ENCODE measurements at regions not wholly inside any gene's neighbourhood (a gene's known extent, or its start where the extent isn't known, plus 50 kb on each side); places are given as distances from the start of the nearest gene placed in this dataset.
"Not testable (repeated sequence)": the region's sequence is repeated elsewhere in the genome, so short reads cannot be mapped to it uniquely, and the experiment has no call there.

DNA sequence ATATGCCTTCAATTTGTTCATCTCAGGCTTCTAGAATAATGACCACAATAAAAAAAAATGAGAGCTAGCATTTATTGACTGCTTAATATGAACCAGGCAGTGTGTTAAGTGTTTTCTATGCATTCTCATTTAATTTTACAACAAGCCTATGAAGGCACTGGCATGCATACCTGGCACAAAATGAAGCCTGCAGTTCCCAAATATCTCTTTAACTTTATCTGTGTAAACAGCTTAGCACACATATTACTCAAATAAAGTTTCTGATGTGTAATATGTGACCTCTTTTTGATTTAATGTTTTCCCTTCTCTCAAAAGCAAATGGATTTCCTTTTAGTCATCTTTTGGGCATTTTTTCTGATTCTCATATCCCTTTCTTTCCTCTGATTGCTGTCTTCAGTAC lies 671.8 kb downstream of the PCDH7 start:
- ChIA-PET POLR2A (no interaction called here), CTCF (no interaction called here)

DNA sequence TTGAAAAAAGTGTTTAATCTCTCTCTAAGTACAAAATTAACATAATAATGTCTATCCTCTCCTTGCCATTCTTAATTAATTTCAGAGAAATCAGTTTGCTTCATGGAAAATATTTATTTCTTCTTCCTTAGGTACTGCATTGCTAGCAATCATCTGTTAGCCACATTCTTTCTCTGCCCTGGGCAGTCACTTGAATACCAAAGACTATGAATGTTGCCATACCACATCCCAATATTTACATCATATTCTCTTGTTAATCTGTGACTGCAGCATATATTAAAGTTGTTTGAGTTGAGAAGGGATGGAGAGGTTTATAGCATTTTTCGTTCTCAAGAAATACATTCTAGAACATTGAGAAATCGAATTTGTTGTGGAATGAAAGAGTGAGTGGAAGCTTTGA lies 672.8 kb downstream of the PCDH7 start:
- ChIA-PET POLR2A (no interaction called here), CTCF (no interaction called here)

DNA sequence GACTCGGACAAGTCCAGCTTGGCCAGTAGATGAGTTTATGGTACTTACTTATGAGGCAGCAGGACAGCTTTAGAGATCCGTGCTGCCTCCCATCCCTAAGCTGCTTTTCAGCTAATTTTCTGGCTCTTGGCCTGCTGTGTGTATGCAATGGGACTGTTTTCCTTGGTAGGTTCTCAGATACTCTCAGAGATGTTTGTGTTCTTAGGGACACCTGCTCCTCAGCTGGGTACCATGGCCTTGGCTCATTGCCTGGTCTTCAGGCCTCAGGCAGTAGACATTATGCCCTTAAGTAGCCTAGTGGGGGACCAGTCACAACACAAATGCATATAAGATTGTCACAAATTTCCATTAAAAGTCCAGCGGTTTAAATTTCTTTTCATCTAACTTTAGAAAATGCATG lies 688.0 kb downstream of the PCDH7 start:
- ChIA-PET CTCF (no interaction called here), POLR2A (no interaction called here)

DNA sequence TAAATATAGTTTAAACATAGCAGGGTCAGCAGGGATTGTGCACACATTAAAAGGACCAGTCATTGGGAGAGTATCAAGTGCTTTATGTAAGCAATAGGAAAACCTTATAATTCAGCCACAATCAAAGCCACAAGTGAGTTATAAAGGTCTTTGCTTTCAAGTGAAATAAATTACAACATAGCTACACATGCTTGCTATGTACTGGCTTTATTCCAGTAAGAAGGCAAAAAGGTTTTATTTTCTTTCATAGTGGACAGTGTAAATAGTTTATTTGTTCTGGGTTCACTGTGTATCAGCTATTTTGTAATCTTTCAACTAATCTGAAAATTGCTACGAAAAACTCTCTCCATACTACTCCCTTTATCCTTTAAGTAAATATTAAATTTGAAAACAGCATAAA lies 691.4 kb downstream of the PCDH7 start:
- CTCF ChIA-PET, result no interaction called here
- POLR2A ChIA-PET, result no interaction called here

DNA sequence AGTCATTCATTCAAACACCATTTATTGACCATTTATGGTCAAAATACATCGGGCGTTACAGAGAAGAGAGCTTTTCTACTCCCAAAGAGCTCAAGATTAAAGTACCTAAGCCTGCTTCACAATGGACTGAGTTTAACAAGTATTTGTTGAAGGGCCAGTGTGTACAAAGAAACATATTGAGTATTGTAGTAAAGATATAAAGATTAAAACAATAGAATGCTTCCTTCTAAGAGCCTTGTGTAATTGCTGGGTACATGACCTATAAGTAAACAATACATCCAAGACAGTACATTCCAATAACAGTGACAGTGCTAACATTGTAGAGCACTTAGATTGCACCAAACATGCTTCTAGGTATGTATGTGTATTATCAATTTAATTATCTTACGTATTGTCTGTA lies 695.5 kb downstream of the PCDH7 start:
- ChIA-PET POLR2A (no interaction called here), CTCF (no interaction called here)

DNA sequence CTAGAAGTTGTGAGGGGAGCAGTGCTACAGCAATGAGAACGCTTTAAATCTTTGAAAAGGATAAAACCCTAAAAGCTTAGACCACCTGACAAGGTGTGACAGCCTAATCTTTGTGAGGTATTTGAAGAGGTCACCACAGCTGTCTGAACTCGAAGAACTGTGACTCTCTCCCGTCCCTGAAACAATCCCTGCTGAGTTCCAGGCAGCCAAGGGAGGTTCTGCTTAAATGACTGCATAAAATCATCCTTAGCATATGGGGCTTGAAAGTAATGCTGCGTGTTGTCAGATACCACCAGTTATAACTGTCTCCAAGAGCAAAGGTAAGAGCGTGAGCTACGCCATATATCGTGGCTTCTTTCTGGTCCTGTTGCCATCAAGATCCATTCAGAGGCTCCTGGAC lies 696.3 kb downstream of the PCDH7 start:
- CTCF ChIA-PET, result no interaction called here
- POLR2A ChIA-PET, result no interaction called here

DNA sequence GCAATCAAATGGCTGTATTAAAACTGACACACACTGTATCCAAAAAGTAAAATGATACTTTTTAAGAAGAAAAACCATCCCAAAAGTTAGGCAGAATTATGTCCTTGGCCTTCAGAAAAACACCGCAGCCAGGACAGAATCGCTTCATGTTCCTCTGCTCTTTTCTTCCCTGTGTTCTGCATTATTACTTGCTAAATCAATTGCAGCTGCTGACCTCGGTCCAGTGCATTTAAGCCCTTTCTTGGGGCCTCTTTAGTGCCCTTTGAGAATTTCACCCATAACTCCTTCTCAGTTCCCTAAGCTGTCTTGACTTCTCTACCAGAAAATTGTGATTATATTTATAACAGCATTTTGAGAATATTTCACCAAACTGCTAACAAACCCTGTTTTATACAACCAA lies 696.9 kb downstream of the PCDH7 start:
- ChIA-PET POLR2A (no interaction called here), CTCF (no interaction called here)

DNA sequence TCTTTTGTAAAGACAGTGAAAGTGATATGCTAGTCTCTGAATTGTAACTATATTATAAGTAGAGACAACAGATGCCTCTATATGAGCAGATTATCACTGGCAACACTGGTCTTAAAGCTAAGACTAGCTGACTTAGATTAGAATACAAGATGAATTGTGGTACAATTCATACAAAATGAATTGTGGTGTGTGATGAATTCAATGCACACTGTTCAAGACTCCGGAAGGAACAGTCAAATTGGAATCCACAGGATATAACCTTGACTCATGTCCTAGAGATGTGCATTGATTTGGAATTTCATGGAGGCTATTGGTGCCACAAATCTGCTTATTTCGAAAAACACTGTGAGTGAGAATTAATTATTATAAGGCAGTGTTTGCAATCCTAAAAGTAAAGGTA lies 701.8 kb downstream of the PCDH7 start:
- CTCF ChIA-PET, result no interaction called here
- POLR2A ChIA-PET, result no interaction called here

DNA sequence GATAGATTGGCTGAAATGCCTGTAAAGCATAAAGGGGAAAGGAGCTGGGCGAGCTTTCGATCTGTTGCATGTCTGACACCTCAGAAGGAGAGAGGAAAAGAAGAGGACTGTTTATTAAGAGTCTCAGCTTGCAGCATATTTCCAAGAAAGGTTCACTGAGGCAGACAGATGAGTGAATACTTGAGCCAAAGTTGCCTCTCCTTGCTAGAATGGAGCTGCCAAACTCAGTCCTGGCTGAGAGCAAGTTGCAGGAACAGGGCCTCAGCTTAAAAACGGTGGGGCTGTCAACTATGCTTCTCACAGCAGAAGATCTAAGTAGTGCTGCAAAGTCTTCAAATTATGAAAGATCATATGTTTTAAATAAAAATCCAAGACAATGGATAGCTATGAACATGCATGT lies 707.5 kb downstream of the PCDH7 start:
- ChIA-PET POLR2A (no interaction called here), CTCF (no interaction called here)

DNA sequence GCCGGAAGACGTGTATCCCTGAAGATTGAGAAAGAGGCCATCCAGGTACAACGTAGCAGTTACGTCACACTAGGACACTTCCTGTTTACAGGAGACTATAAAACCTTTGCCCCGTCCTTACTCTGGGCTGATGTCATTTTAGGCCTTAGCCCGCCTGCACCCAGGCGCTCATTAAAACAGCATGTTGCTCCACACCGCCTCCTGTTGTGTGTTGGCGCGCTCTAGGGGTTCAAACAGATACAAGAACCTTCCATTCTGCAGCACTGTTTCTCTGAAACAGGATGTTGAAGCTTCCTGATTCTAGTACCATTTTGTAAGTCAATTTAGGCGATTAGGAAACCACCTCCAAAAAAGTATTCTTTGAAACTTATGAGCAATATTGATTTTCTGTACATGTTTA lies 722.1 kb downstream of the PCDH7 start:
- ChIA-PET CTCF (no interaction called here), POLR2A (no interaction called here)

DNA sequence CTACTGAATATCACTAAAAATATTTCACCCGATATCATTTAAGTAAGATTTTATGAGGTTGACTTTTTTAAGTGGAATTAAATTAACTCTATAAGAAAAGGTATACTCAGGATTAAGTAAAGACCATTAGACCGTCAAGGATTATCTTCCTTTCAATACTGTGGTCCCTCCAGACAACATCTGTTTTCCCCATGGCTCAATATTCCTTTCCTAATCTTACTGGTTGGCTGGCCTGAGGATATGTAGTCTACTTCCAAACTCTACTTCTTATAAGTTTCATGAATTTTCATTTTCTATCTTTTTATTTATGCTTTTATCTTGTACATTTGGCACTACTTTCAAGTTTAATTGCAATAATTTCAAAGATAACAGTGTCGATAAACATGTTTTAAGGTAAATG lies 725.4 kb downstream of the PCDH7 start:
- ChIA-PET CTCF (no interaction called here), POLR2A (no interaction called here)

DNA sequence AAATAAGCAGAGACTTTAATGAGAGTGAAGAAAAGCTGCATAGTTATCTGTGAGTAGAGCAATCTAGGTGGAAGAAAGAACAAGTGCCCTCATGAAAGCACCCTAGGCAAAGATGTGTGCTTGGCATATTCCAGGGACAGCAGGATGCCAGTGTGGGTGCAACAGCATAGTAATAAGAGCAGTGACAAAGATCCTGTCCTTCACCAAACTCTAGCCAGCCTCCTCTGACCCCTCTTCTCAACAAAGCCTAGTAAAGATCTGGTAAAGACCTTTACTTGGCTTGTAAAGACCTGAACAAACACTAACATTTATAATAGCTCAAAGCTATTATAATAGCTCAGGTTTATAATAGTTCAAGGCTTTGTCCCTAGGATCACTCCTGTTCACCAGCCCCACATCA lies 735.4 kb downstream of the PCDH7 start:
- ChIA-PET CTCF (no interaction called here), POLR2A (no interaction called here)

DNA sequence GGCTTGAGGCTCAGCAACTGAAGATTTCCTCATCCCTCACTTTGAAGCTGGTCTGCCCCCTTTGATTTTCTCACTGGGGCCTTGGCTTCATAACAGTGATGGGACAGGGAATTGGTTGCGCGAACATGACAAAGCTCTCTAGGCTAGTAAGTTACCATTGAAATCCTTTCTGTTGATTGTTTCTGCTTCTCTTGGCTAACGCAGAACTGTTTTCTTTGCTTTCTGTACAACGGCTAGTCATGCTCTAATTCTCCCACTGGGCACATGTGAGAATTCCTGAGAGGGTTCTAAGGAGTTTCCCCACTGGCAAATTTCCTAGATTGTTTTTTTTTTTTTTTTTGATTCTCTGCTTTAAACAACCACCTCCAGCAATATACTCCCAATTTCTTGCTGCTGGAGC lies 738.6 kb downstream of the PCDH7 start:
- ChIA-PET POLR2A (no interaction called here), CTCF (interaction anchor here (0.7 kb wide), 1 partner anchor 254 kb away, joined by 3 read pairs; no protein-coding TSS in a partner anchor)

DNA sequence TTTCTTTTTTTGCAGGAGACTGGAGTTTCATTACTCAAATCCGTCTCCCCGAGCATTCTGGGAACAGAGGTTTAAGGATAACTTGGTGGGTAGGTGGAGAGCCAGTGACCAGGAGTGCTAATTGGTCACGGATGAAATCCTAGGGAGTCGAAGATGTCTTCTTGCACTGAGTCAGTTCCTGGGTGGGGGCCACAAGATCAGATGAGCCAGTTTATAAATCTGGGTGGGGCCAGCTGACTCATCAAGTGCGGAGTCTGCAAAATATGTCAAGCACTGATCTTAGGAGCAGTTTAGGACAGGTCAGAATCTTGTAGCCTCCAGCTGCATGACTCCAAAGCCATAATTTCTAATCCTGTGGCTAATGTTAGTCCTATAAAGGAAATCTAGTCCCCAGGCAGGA lies 741.3 kb downstream of the PCDH7 start:
- ChIA-PET CTCF (no interaction called here), POLR2A (no interaction called here)

DNA sequence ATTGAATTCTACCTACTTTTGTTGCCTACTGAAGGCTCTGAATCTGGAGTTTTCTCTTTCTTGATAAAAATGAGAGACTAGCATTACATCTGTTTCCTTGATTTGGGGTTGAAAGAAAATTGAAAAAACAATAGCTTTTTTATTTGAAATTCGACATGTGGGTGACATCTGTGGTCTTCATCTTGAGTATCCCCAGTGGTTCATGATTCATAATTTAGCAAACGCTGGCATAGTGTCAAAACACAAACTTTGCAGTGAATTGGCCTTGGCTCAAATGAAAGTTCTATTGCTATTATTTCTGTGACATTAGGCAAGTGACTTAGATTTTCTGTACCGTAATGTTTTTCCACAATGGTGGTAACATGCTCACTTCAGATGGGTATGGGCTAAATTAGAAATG lies 747.6 kb downstream of the PCDH7 start:
- CTCF ChIA-PET, result no interaction called here
- POLR2A ChIA-PET, result no interaction called here

DNA sequence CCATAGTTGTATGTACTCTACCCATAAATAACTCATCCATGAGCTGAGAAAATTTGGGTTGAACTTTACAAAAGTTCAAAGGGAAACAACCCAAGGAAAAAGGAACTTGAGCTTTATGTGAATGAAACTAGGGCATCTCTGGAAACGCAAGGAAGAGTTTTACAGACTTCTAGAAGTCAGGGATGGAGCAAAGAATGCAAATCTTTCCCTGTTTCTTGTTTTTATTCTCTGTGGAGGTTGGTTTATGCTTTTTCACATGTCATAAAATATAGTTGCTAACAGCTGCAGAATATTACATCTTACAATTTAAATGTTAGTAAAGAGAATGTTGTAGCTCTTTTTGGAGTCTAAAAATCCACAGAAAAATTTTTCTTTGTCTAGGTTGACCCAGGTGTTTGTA lies 754.1 kb downstream of the PCDH7 start:
- ChIA-PET POLR2A (no interaction called here), CTCF (no interaction called here)

DNA sequence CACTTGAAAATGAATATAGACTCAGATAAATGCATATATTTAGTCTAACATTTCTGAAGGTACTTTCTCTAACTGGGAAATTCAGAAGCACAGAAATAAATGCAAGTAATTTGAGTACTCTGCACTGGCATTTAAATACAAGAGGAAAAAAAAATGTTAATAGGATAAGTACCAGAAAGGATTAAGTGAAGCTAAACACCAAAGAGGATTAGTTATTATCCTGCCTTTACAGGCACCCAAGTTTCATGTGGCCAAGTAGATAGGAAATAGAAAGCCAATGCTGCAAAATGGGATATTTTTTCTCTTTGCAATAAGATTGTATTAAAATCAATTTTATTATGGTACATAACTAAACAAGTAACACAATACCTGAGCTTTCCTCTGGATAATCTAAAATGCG lies 762.5 kb downstream of the PCDH7 start:
- ChIA-PET POLR2A (no interaction called here), CTCF (no interaction called here)

DNA sequence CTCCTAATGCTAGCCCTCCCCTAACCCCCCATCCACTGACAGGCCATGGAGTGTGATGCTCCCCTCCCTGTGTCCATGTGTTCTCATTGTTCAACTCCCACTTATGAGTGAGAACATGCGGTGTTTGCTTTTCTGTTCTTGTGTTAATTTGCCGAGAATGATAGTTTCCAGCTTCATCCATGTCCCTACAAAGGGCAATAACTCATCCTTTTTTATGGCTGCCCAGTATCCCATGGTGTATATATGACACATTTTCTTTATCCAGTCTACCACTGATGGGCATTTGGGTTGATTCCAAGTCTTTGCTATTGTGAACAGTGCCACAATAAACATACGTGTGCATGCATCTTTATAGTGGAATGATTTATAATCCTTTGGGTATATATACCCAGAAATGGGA lies 779.0 kb downstream of the PCDH7 start:
- POLR2A ChIA-PET, CTCF ChIA-PET: not testable (repeated sequence)

DNA sequence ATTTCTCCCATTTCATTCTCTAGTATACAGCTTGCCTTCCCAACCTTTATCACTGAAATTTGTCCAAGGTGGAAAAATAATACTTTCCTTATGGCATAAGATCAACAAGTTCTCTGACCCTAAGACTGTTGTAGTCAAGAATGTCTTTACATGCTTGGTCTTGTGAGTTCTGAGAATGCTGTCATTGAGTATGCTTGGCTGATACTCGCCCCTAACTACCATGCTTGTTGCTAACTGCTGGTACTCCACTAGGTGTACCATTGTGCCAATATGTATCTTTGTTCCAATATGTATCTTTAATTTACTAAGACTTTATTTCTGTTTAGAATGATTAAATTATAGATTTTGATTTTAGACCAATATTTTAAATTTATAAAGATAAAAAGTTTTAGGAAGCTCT lies 796.4 kb downstream of the PCDH7 start:
- ChIA-PET CTCF (no interaction called here), POLR2A (no interaction called here)

DNA sequence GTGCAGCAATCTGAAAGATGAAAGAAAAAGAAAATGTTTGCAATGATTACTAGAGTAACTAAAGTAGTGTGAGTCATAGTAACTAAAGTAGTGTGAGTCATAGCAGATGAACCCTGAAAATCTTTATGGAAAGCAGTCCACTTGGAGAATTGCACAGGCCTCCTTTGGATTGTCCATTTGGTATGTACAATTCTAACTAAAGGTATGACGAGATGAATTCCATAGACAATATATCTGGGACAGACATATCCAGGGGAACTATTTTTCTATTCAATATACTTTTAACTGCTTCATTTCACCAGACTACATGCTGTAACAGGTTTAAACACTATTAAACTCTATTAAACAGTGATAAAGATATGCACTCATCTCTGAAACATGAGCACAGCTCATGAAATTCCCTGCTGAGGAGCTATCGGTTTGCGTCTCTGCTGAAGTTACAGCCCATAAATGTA lies 798.7 kb downstream of the PCDH7 start:
- POLR2A ChIA-PET, result no interaction called here
- CTCF ChIA-PET, result no interaction called here

DNA sequence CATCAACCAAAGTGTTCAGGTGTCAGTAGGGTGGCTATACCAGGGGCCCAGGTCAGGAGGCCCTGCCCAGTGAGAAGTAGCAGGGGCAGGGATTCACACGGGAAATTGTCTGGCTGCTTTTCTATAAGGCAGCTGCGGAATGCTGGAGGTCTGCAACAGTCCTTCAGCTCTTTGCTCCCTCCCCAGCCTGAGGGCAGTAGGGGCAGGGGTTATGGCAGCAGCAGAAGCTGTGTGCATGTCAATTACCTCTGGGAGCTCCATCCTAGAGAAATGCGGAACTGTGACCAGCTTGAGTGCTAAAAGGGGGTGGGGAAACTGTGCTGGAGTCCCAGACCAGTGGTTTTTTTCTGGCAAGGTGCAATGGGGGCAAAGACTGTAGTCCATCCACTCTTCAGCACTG lies 810.4 kb downstream of the PCDH7 start:
- POLR2A ChIA-PET, result no interaction called here
- CTCF ChIA-PET, result no interaction called here

DNA sequence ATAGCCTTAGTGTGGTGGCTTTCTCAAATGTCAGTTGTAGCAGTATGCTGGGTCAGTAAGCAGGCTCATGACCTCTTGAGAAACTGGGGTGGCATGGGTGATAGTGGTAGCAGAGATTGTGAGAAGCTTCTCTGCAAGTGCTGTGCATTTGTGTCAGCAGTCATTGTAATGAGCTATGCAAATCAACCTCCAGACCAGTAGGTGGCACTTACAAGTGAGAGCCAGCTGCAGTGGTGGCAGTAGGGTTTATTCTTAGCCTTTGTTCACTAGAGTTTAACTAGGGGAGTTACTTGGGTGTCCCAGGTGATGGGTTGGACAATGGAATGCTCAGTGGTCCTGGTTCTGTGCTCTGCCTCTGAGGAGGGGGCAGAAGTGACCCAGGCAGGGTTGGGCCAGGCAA lies 818.7 kb downstream of the PCDH7 start:
- ChIA-PET POLR2A (no interaction called here), CTCF (no interaction called here)

DNA sequence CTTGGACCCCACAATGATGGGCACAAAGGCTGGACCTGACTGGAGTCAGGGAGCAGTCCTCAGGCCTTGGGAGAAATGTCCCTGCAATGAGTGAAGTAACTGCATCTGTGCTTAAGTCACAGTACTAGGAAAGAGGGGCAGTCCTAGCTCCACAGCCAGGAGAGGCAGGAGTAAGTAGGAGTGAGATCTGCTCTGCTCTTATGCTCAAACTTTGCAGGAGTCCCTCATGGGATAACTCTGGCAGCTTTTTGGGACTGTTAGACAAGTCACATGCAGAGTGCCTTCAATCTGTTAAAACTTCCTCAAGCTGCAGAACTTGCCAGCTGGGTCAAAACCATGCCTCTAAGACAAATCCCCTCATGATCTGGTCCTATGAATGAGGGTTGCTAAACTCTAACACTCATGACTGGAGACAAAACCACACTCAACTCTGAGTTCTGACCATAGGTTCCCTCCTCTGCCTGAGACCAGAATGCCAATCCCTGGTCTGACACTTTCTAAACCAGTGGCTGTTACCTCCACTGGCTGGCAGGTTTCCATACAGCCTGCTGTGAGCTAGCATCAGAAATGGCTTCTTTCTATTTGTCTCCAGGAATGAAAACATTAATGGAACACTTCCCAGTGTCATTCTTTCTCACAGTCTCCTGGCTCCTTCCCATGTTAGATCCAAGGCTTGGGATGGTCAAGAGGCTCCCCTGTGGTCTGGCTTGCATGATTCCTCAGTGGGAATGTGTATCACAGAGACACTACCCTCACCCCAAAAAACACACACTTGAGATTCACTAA lies 819.3 kb downstream of the PCDH7 start:
- ChIA-PET POLR2A (no interaction called here), CTCF (no interaction called here)

Data from activated CD8-positive, alpha-beta memory T cell treated with anti-CD3 and anti-CD28 coated beads for 36 hours (primary cell).